ENCODE measurements at regions not wholly inside any gene's neighbourhood (a gene's known extent, or its start where the extent isn't known, plus 50 kb on each side); places are given as distances from the start of the nearest gene placed in this dataset.

- TF ChIP-seq RNF2 (conservative IDR thresholded peaks at IDR 0.05; ENCODE audit: low read depth) (no peak), TBP (CRISPR knock-in tag; IDR thresholded peaks at IDR 0.05) (no peak)
Observed at GRCh38 chr5:56499491-56499890, 266.4 kb upstream of the ANKRD55 start (continued).

- WGBS (ENCODE audit: low lambda C conversion rate): 84% methylated on average over 7 of the region's 24 CpGs
- ChIA-PET POLR2A (no interaction called here), CTCF (ENCODE audit: low intra/inter-chr PET ratio, low total read pairs) (no interaction called here)
- intact Hi-C loops (cut with micrococcal nuclease; ENCODE audit: unreplicated experiment): no loop called here
- Histone ChIP-seq H3K4me3 (replicated peaks in 1 of 3; ENCODE audit: insufficient read depth in 1 of 3, low read depth in 2 of 3, low read length in 3 of 3) (no peak overlapping the region), H4K20me1 (ENCODE audit: insufficient read depth, low read length) (no peaks in the 10 kb centered on the region), H3K9ac (ENCODE audit: insufficient read depth, low read depth, low read length) (no peak overlapping the region), H3K79me2 (ENCODE audit: insufficient read depth, low read length) (no peaks in the 10 kb centered on the region), H3K4me1 (ENCODE audit: insufficient read depth, low read length) (peaks cover 31% of the 10 kb centered on the region), H3K4me2 (ENCODE audit: low read depth, low read length) (no peak overlapping the region), H3K36me3 (replicated peaks in 1 of 2; ENCODE audit: control insufficient read depth in 1 of 2, insufficient read depth in 2 of 2, low read length in 2 of 2) (no peaks in the 10 kb centered on the region), H3K9me3 (ENCODE audit: low read length) (no peaks in the 10 kb centered on the region), H3K27ac (ENCODE audit: extremely low read length, insufficient read depth, low read length) (no peak overlapping the region), H3K27me3 (ENCODE audit: control insufficient read depth in 1 of 2, insufficient read depth in 2 of 2, low read length in 2 of 2) (no peaks in the 10 kb centered on the region), H2AFZ (ENCODE audit: low read length) (no peak overlapping the region)
- in situ Hi-C loops (cut with HindIII; ENCODE audit: extremely low pct_ligation_motif_present, low pct_unique_long_range_greater_than_20kb): loop anchor here (25.0 kb wide), 1 partner anchor 338 kb away; no protein-coding TSS in a partner anchor
- DNase-seq (ENCODE audit: low spot score) (no peak), ATAC-seq (no peak), FAIRE-seq (no peak)
- no TSS peak for BruUV-seq (replicated peaks)
- TF ChIP-seq ZNF281 (CRISPR knock-in tag; IDR thresholded peaks at IDR 0.05; ENCODE audit: borderline replicate concordance) (no peak), KDM5A (IDR thresholded peaks at IDR 0.05; ENCODE audit: borderline replicate concordance, low read length) (no peak), POGZ (CRISPR knock-in tag; IDR thresholded peaks at IDR 0.05) (no peak), ZNF205 (CRISPR knock-in tag; IDR thresholded peaks at IDR 0.05) (no peak), KDM5B (CRISPR knock-in tag; IDR thresholded peaks at IDR 0.05; ENCODE audit: borderline replicate concordance) (no peak), ZNF629 (CRISPR knock-in tag; conservative IDR thresholded peaks at IDR 0.05) (no peak), ZNF136 (CRISPR knock-in tag; IDR thresholded peaks at IDR 0.05; ENCODE audit: low read depth) (no peak), MEIS1 (CRISPR knock-in tag; IDR thresholded peaks at IDR 0.05; ENCODE audit: borderline replicate concordance) (no peak), ZFP36L1 (CRISPR knock-in tag; IDR thresholded peaks at IDR 0.05) (no peak)
Observed at GRCh38 chr5:56498759-56499395, 265.7 kb upstream of the ANKRD55 start.

All from HepG2 (cell line).